Activated CD4-positive, alpha-beta T cell treated with anti-CD3 and anti-CD28 coated beads for 36 hours (primary cell): ENCODE measurements at regions not wholly inside any gene's neighbourhood (a gene's known extent, or its start where the extent isn't known, plus 50 kb on each side); places are given as distances from the start of the nearest gene placed in this dataset.

Source experiments
- ATAC-seq: fragments of 200-7000 bp; cut with Tn5 transposase; one replicate; pipeline ENCODE4 v1.10.0; 2021; ENCODE audit warnings: mild to moderate bottlenecking, moderate library complexity
- CTCF ChIA-PET: fragments of 350-600 bp; sonication (Branson Sonifier 250); formaldehyde crosslinking; loops from one replicate; lab custom pipeline; 2021; ENCODE audit warnings: antibody characterized with exemption; lab: Charles Lee
- POLR2A ChIA-PET: fragments of 350-600 bp; sonication (Branson Sonifier 250); formaldehyde crosslinking; loops from one replicate; lab custom pipeline; 2021; ENCODE audit warnings: antibody characterized with exemption, inconsistent platforms; lab: Charles Lee
- DNase-seq: peaks from one replicate; pipeline ENCODE4 v3.0.0-alpha.2; 2020
- H3K27ac Mint-ChIP-seq: one replicate; pipeline ENCODE4 v1.8.0; 2021; ENCODE audit warnings: mixed read lengths
- H3K27me3 Mint-ChIP-seq: one replicate; pipeline ENCODE4 v1.8.0; 2021; ENCODE audit warnings: mixed read lengths
- H3K36me3 Mint-ChIP-seq: one replicate; pipeline ENCODE4 v1.8.0; 2021; ENCODE audit warnings: low read depth, mixed read lengths
- H3K4me1 Mint-ChIP-seq: one replicate; pipeline ENCODE4 v1.8.0; 2021; ENCODE audit warnings: mixed read lengths
- H3K4me3 Mint-ChIP-seq: one replicate; pipeline ENCODE4 v1.8.0; 2021; ENCODE audit warnings: mild to moderate bottlenecking, moderate library complexity, mixed read lengths
- H3K9me3 Mint-ChIP-seq: one replicate; pipeline ENCODE4 v1.8.0; 2021; ENCODE audit warnings: low read depth, mixed read lengths
- intact Hi-C, 2 experiments: fragments of 100-400 bp; cut with DNase I in 1 of 2; cut with micrococcal nuclease in 1 of 2; formaldehyde crosslinking; loops; one replicate each; pipeline versions ENCODE4 v1.14.2 to v1.15.1; 2022 to 2024; cut with DNase I, micrococcal nuclease

DNA sequence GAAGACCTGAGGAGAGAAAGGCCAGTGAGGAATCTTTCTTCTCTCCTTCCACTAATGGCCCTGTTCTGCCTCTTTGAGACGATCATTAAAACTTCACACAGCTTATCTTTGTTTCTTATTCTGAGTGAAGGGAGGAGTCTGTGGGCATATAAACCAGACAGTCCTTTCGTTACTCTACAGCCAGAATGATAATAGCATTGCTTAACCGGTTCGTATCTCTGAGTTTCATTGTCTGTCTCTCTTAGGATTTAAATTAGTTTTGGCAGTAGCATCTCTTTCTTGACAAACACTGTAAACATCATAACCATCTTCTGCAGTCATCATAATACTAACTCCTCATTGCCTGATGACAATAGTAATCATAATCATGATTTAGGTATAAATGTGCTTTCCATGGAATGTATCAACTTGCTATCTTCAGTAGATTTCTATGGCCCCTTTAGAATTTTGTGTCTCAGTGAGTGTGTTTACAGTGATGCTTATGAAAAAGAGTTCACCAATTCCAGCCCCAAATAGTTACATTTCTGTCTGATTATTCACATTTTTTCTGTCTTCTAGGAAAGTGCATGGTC lies 618.8 kb upstream of the KLF4 start:
- no peak for DNase-seq
- no peaks in the 10 kb centered on the region for H3K4me1 Mint-ChIP-seq
- ATAC-seq, result no peak
- H3K27ac Mint-ChIP-seq, result no peak overlapping the region
- H3K9me3 Mint-ChIP-seq, result no peaks in the 10 kb centered on the region
- no peak overlapping the region for H3K4me3 Mint-ChIP-seq
- CTCF ChIA-PET, result no interaction called here
- POLR2A ChIA-PET, result no interaction called here
- no peaks in the 10 kb centered on the region for H3K36me3 Mint-ChIP-seq
- intact Hi-C loops, result no loop called here
- H3K27me3 Mint-ChIP-seq, result no peaks in the 10 kb centered on the region

DNA sequence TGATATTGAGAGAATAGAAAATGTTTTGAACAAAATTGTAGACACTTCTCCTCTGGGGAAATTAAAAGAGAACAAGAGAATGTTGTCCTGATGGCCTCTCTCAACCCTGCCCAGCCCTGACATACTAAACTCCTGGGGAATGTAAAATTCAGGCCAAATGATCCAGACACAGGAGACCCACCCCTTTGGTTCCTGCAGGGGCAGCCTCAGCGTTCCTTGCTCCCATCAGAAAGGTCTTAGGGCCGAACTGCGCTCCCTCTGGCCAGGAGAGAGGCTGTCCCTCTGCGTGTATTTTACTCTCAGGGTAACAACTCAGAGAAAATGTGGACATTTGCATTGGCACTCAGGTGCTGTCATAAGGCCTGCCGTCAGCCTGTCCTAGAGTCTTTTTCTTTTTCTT lies 616.3 kb upstream of the KLF4 start:
- H3K4me1 Mint-ChIP-seq, result no peaks in the 10 kb centered on the region
- peaks cover 3% of the 10 kb centered on the region for H3K27me3 Mint-ChIP-seq
- no peak overlapping the region for H3K27ac Mint-ChIP-seq
- no peaks in the 10 kb centered on the region for H3K36me3 Mint-ChIP-seq
- no peak for ATAC-seq
- H3K4me3 Mint-ChIP-seq, result no peak overlapping the region
- POLR2A ChIA-PET, result no interaction called here
- CTCF ChIA-PET, result no interaction called here
- H3K9me3 Mint-ChIP-seq, result no peaks in the 10 kb centered on the region
- DNase-seq, result no peak
- intact Hi-C loops, result no loop called here

DNA sequence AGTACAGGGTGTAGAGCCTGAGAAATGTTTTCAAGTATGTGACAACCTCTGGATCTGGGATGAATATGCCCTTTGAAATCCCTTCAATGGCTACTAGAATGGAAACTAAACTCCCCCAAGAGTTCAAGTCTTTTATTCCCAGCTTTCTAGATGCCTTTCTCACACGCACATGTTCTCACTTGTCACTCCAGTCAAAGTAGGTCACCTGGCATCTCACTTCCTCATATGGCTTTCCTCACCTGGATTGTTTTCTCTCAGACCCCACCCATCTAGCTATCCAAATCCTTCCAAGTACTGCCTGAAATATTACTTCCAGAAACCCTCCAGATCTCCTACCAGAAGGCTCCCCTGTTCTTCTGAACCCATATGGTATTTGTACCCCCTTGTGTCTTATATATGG lies 615.4 kb upstream of the KLF4 start:
- Mint-ChIP-seq H3K36me3 (no peaks in the 10 kb centered on the region), H3K9me3 (no peaks in the 10 kb centered on the region), H3K27me3 (peaks cover 3% of the 10 kb centered on the region), H3K4me3 (no peak overlapping the region), H3K4me1 (no peaks in the 10 kb centered on the region), H3K27ac (no peak overlapping the region)
- ChIA-PET CTCF (no interaction called here), POLR2A (no interaction called here)
- DNase-seq (no peak), ATAC-seq (no peak)
- intact Hi-C loops, result no loop called here

DNA sequence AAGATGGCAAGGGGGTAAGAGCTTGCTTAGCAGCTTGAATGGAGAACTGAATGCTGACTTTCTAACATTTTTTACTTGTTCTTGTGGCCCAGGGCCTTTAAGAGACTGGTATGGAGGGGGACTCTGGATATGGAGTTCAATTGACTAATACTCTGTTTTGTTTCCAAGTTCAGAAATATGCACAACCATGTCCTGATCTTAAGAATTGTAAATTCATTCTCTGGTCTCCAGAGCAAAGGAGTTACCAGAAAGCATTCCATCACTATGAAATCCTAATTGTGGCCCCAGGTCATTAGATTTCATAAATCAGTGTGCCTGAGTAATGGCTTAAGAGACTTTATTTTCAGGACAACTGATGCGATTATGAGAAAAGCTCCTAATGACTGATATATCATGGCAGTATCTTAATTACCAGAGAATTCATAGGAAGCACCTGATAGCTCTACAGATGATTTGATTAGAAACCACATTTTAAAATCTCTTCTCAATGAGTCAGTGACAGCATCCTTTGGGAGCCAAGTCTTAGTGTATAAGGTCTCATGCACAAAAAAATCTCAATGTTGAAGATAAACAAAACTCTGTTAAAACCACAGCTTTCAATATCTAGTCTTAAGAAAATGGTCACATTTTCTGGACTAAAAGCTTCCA lies 613.6 kb upstream of the KLF4 start:
- no peak for DNase-seq
- CTCF ChIA-PET, result interaction anchor here (0.5 kb wide), 1 partner anchor 102 kb away, joined by 3 read pairs; no protein-coding TSS in a partner anchor
- intact Hi-C loops, result no loop called here
- no peak for ATAC-seq
- Mint-ChIP-seq H3K9me3 (no peaks in the 10 kb centered on the region), H3K27me3 (peaks cover 3% of the 10 kb centered on the region), H3K27ac (no peak overlapping the region), H3K4me3 (no peak overlapping the region), H3K4me1 (no peaks in the 10 kb centered on the region), H3K36me3 (no peaks in the 10 kb centered on the region)
- POLR2A ChIA-PET, result no interaction called here

DNA sequence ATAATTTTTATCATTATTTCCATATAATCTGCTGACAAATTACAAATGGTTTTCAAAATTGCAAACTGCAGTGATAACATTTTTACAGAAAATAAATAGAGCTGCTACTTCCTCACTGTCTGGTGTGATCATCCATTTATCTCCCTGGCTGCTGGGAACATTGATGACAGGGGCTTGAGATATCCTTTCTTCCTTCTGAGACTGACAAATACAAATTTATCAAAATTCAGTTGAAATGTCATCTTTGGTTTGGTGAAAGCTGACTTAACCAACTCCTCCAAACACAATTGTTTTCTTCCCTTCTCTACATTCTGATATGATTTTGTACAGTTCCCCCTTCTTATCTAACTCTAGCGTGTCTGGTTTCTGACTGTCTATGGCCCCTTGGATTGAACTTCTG lies 611.8 kb upstream of the KLF4 start:
- DNase-seq (no peak), ATAC-seq (no peak)
- no peak overlapping the region for H3K4me3 Mint-ChIP-seq

DNA sequence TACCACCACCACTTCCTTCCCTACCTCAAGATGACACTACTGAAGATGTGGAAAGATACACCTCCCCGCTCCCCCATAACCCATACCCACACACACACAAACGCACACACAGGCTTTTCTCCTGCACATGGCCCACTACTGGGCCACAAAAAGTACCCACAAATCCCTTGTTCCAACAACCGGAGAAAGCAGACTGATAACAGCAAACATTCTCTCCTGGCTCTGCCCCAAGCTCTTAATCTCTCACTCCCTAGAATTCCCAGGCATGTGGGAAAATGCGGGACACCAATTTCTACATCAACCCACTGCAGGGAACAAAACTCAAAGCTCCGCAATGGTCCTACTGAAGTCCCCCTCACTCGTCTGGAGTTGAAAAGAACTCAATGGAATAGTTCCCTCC lies 611.0 kb upstream of the KLF4 start:
- CTCF ChIA-PET, result no interaction called here
- Mint-ChIP-seq H3K4me1 (no peaks in the 10 kb centered on the region), H3K27me3 (peaks cover 3% of the 10 kb centered on the region), H3K9me3 (no peaks in the 10 kb centered on the region), H3K4me3 (no peak overlapping the region), H3K27ac (no peak overlapping the region), H3K36me3 (no peaks in the 10 kb centered on the region)
- DNase-seq, result no peak
- POLR2A ChIA-PET, result no interaction called here
- intact Hi-C loops, result no loop called here
- no peak for ATAC-seq

More for the DNA sequence above, 611.8 kb upstream of the KLF4 start:
- no peaks in the 10 kb centered on the region for H3K9me3 Mint-ChIP-seq
- peaks cover 3% of the 10 kb centered on the region for H3K27me3 Mint-ChIP-seq
- no peak overlapping the region for H3K27ac Mint-ChIP-seq
- intact Hi-C loops, result no loop called here
- no peaks in the 10 kb centered on the region for H3K4me1 Mint-ChIP-seq
- POLR2A ChIA-PET, result no interaction called here
- H3K36me3 Mint-ChIP-seq, result no peaks in the 10 kb centered on the region
- CTCF ChIA-PET, result no interaction called here

DNA sequence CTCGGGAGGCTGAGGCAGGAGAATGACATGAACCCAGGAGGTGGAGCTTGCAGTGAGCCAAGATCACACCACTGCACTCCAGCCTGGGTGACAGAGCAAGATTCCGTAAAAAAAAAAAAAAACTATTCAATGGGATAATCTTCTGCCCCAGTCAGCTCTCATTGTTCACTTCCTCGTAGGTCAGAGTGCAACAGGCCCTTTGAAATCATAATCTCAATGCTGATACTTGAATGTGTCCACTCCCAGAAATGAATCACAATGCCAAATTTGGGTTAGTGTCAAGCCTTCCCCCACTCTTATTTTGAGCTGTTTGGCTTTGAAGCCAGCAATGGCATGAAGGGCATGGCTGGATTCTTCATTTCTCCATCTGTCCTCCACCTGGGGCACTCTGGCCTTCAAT lies 610.3 kb upstream of the KLF4 start:
- Mint-ChIP-seq H3K4me1 (no peaks in the 10 kb centered on the region), H3K9me3 (no peaks in the 10 kb centered on the region), H3K27ac (no peak overlapping the region), H3K27me3 (peaks cover 3% of the 10 kb centered on the region), H3K4me3 (no peak overlapping the region), H3K36me3 (no peaks in the 10 kb centered on the region)
- intact Hi-C loops, result no loop called here
- ChIA-PET CTCF (no interaction called here), POLR2A (no interaction called here)
- no peak for DNase-seq
- ATAC-seq, result no peak

DNA sequence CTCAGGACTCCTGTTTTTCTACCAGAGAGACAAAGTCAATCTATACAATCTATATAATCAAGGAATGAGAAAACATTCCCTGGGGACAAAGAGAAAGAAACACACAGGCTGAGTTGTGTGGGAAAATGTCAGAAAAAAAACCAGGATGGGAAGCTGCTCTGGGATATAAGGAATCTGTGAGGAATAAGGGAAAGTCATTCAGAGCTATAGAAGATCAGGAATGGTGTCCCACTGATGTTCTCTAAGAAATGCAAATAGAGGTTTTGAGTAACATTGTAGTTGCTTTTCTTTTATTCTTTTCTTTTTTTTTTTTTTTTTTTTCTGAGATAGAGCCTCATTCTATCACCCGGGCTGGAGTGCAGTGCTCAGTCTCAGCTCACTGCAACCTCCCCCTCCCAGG lies 605.9 kb upstream of the KLF4 start:
- Mint-ChIP-seq H3K4me3 (no peak overlapping the region), H3K36me3 (no peaks in the 10 kb centered on the region), H3K9me3 (no peaks in the 10 kb centered on the region), H3K4me1 (no peaks in the 10 kb centered on the region), H3K27me3 (no peaks in the 10 kb centered on the region), H3K27ac (no peak overlapping the region)
- ATAC-seq (no peak), DNase-seq (no peak)
- intact Hi-C loops, result no loop called here
- ChIA-PET POLR2A (no interaction called here), CTCF (interaction anchor here (0.7 kb wide), 1 partner anchor 9 kb away, joined by 3 read pairs; no protein-coding TSS in a partner anchor)

DNA sequence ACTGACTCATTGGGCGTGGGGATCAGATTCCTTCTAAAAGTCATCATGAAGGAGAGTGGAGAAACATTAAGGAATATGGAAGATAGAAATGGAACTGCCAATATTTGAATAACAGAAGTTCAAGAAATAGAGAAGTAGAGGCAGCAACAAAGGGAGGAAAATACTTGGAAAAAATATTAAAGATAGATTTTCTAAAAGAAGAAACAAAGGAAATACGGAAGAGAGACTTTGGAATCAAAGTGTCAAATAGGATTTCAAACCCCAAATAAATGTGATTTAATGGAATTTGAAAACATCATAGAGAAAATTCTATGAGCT lies 605.1 kb upstream of the KLF4 start:
- H3K4me1 Mint-ChIP-seq, result no peaks in the 10 kb centered on the region
- no peaks in the 10 kb centered on the region for H3K27me3 Mint-ChIP-seq
- no peak overlapping the region for H3K27ac Mint-ChIP-seq
- DNase-seq (no peak), ATAC-seq (no peak)
- H3K4me3 Mint-ChIP-seq, result no peak overlapping the region
- intact Hi-C loops, result no loop called here
- CTCF ChIA-PET, result no interaction called here
- H3K9me3 Mint-ChIP-seq, result no peaks in the 10 kb centered on the region
- H3K36me3 Mint-ChIP-seq, result no peaks in the 10 kb centered on the region
- POLR2A ChIA-PET, result no interaction called here

DNA sequence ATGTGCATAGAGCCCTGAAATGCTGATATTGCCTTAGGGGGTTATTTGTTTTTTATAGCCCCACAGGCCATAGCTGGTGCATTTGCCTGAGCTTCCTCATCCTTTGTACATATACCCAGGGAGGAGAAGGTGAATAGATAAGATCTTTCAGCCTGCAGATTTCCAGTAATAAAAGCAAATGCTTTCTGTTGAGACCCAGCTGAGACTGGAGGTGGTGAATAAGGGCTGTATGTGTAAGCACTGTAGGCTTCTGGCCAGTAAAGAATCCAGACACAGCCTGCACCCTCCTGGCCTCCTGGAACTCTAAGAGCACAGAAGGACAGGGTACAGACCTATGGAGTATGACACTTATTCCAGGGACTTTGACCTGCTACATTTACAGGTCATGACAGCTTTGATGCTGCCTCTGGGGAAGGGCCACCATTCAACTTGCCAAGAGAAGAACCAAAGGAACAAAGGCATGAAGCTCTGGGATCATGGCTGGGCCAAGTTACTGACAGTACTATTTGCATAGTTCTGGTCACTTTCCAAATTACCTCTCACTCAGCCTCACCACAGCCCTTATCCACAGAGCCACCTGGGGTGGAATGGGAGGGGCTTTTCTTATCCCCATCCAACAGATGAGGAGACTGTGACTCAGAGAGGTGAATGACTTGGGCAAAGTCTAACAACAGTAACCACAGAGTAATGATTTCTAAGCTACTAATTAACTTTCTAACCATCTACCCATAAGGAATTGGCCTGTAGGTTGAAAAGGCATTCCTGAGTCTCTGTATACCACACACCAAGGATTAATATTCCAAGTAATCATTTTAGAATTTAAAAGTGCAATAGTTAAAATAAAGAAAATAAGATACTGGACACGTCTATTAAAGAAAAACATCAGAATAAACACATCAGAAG lies 604.5 kb upstream of the KLF4 start:
- no peaks in the 10 kb centered on the region for H3K36me3 Mint-ChIP-seq
- no peaks in the 10 kb centered on the region for H3K27me3 Mint-ChIP-seq
- H3K9me3 Mint-ChIP-seq, result no peaks in the 10 kb centered on the region
- ATAC-seq (no peak), DNase-seq (no peak)
- intact Hi-C loops, result no loop called here
- H3K27ac Mint-ChIP-seq, result no peak overlapping the region
- POLR2A ChIA-PET, result no interaction called here
- CTCF ChIA-PET, result interaction anchor here (0.6 to 0.8 kb wide), 2 partner anchors 559 to 561 kb away, joined by 3 read pairs; no protein-coding TSS in a partner anchor
- no peaks in the 10 kb centered on the region for H3K4me1 Mint-ChIP-seq
- no peak overlapping the region for H3K4me3 Mint-ChIP-seq

DNA sequence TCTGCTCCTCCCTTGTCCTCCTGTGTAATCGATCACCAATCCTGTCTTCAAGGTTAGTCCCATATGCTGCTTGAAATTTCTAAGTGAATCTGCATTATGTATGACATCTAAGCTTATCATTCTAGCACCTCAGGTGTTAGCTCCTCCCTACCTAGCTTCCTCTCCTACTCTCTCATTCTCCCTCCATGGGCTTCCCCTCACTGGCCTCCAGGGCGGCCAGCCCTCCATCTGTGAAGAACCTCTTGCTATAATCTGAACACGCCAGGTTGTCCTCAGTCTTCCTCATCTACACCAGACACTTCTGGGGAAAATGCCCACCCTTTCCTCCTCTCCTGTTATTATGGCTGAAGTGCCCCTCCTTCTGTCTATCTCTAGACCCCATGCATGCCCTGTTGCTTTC lies 599.3 kb upstream of the KLF4 start:
- Mint-ChIP-seq H3K9me3 (peaks cover 4% of the 10 kb centered on the region), H3K4me3 (no peak overlapping the region), H3K27me3 (no peaks in the 10 kb centered on the region), H3K27ac (no peak overlapping the region), H3K36me3 (no peaks in the 10 kb centered on the region), H3K4me1 (no peaks in the 10 kb centered on the region)
- ATAC-seq (no peak), DNase-seq (no peak)
- intact Hi-C loops, result no loop called here
- ChIA-PET POLR2A (no interaction called here), CTCF (no interaction called here)

DNA sequence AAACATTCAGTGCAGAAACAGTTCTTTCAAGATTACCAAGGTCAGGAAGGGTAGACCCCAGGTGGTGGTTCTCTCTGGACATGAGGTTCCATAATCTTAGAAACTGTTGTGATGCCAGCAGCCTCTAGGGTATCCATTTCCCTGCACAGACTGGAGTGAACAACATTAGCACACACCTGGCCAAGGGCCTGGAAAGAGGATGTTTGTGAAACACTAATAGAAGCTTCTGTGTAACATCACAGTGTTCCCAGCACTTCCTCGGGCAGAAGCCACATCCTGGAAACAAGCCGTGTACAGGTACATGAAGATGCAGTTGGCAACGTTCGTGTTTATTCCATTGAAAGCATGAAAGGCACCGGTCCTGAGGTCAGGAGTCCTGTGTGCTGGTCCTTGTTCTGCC lies 598.2 kb upstream of the KLF4 start:
- H3K27me3 Mint-ChIP-seq, result no peaks in the 10 kb centered on the region
- no peaks in the 10 kb centered on the region for H3K4me1 Mint-ChIP-seq
- peaks cover 4% of the 10 kb centered on the region for H3K9me3 Mint-ChIP-seq
- H3K27ac Mint-ChIP-seq, result no peak overlapping the region
- ChIA-PET CTCF (no interaction called here), POLR2A (no interaction called here)
- DNase-seq (no peak), ATAC-seq (no peak)
- no peak overlapping the region for H3K4me3 Mint-ChIP-seq
- no peaks in the 10 kb centered on the region for H3K36me3 Mint-ChIP-seq
- intact Hi-C loops, result no loop called here
